Uterus (tissue), 3 donors: ENCODE measurements at regions not wholly inside any gene's neighbourhood (a gene's known extent, or its start where the extent isn't known, plus 50 kb on each side); places are given as distances from the start of the nearest gene placed in this dataset.
A peak's percentile ranks its signal among the peaks of the same experiment; 100 is the strongest.

ENCODE experiments used
- DNase-seq, 2 donors: peaks; one replicate each; pipeline ENCODE4 v3.0.0-alpha.2; 2019 to 2020
- H3K27ac ChIP-seq, 2 donors: fragments of 200-600 bp; sonication (generic); 1 replicate in 1 of 2; 2 replicates in 1 of 2; pipeline ENCODE4 v1.5.1; 2016 to 2018
- H3K27me3 ChIP-seq, 2 donors: fragments of 200-600 bp; sonication (generic); one replicate each; pipeline ENCODE4 v1.5.1; 2018 to 2019; ENCODE audit warnings: control low read depth in 1 of 2
- H3K36me3 ChIP-seq, 2 donors: fragments of 200-600 bp; sonication (generic); one replicate each; pipeline ENCODE4 v1.5.1; 2019; ENCODE audit warnings: control low read depth in 1 of 2
- H3K4me1 ChIP-seq, 2 donors: fragments of 200-600 bp; sonication (generic); one replicate each; pipeline ENCODE4 v1.5.1; 2018 to 2019; ENCODE audit warnings: control low read depth in 1 of 2
- H3K4me3 ChIP-seq, 2 donors: fragments of 200-600 bp; sonication (generic); 1 replicate in 1 of 2; 2 replicates in 1 of 2; pipeline ENCODE4 v1.5.1; 2018 to 2019; ENCODE audit warnings: mild to moderate bottlenecking in 1 of 2
- H3K9me3 ChIP-seq, 2 donors: fragments of 200-600 bp; sonication (generic); one replicate each; pipeline ENCODE4 v1.5.1; 2019; ENCODE audit warnings: control low read depth in 1 of 2
- POLR2A ChIP-seq, 2 donors: fragments of 450-650 bp; IDR thresholded peaks; one replicate each; pipeline ENCODE4 v1.6.1; 2016; ENCODE audit warnings: antibody characterized with exemption in 2 of 2, mild to moderate bottlenecking in 1 of 2, moderate library complexity in 1 of 2
- intact Hi-C: fragments of 100-400 bp; cut with DNase I; formaldehyde crosslinking; loops from one replicate; pipeline ENCODE4 v1.15.1; 2023; ENCODE audit warnings: low total_unique reads
- TF ChIP-seq, protein P1 (sequence below), 4 experiments: fragments of 200-600 bp in 2 of 4; fragments of 450-650 bp in 2 of 4; sonication (generic) in 2 of 4; IDR thresholded peaks; one replicate each; pipeline ENCODE4 v1.5.1; 2016 to 2019; ENCODE audit warnings: antibody characterized with exemption in 4 of 4, mild to moderate bottlenecking in 2 of 4, moderate library complexity in 1 of 4
- donor health status: DM: yes; HTN: yes; CAD: no.

DNA sequence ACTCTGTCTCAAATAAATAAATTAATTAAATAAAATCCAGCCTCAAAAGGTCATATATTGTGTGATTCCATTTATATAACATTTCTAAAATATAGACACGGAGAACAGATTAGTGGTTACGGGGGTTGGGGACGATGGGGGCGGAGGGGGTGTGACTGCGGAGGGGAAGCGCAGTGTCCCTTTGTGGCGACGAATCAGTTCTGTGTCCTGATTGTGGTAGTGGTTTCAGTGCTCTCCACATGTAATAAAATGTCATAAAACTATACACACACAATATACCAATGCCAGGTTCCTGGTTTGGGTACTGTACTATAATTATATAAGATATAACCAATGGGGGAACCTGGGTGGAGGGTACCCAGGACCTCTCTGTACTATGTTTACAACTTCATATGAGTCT, 186.4 kb downstream of the ANAPC1 start:
- no peak for DNase-seq
- no peak overlapping the region for H3K4me3 ChIP-seq
- intact Hi-C loops = no loop called here
- no peak overlapping the region for H3K27ac ChIP-seq
- H3K4me1 ChIP-seq = no peaks in the 10 kb centered on the region
- no peak for TF ChIP-seq POLR2A (IDR thresholded peaks at IDR 0.05)
- TF ChIP-seq, protein P1, sequence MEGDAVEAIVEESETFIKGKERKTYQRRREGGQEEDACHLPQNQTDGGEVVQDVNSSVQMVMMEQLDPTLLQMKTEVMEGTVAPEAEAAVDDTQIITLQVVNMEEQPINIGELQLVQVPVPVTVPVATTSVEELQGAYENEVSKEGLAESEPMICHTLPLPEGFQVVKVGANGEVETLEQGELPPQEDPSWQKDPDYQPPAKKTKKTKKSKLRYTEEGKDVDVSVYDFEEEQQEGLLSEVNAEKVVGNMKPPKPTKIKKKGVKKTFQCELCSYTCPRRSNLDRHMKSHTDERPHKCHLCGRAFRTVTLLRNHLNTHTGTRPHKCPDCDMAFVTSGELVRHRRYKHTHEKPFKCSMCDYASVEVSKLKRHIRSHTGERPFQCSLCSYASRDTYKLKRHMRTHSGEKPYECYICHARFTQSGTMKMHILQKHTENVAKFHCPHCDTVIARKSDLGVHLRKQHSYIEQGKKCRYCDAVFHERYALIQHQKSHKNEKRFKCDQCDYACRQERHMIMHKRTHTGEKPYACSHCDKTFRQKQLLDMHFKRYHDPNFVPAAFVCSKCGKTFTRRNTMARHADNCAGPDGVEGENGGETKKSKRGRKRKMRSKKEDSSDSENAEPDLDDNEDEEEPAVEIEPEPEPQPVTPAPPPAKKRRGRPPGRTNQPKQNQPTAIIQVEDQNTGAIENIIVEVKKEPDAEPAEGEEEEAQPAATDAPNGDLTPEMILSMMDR (IDR thresholded peaks at IDR 0.05) = no peak
- H3K36me3 ChIP-seq = no peaks in the 10 kb centered on the region
- no peaks in the 10 kb centered on the region for H3K27me3 ChIP-seq
- H3K9me3 ChIP-seq = peaks cover 0 to 5% of the 10 kb centered on the region in 2 donors

DNA sequence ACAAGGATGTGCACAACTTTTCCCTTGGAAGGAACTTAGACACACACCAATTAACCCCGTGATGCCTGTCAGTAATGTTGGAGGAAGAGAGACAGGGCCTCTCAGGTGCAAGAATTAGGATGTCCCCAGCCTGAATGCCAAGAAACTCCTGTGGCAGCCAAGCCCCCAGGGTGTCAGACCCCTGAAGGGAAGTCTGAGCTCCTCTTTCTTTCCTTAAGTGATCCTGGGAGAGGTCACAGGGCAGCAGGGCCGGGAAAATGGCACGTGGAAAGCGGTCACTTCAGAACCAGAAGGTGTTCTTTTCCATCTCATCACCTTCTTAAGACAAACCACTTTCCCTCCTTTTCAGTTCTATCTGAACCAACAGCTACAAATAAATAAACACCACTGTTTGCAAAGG, 185.9 kb downstream of the ANAPC1 start:
- no peaks in the 10 kb centered on the region for H3K4me1 ChIP-seq
- DNase-seq = no peak
- TF ChIP-seq, protein P1 (IDR thresholded peaks at IDR 0.05) = no peak
- no peak for TF ChIP-seq POLR2A (IDR thresholded peaks at IDR 0.05)
- no peaks in the 10 kb centered on the region for H3K36me3 ChIP-seq
- no peaks in the 10 kb centered on the region for H3K27me3 ChIP-seq
- no peak overlapping the region for H3K4me3 ChIP-seq
- peaks cover 0 to 5% of the 10 kb centered on the region in 2 donors for H3K9me3 ChIP-seq
- intact Hi-C loops = no loop called here
- no peak overlapping the region for H3K27ac ChIP-seq

DNA sequence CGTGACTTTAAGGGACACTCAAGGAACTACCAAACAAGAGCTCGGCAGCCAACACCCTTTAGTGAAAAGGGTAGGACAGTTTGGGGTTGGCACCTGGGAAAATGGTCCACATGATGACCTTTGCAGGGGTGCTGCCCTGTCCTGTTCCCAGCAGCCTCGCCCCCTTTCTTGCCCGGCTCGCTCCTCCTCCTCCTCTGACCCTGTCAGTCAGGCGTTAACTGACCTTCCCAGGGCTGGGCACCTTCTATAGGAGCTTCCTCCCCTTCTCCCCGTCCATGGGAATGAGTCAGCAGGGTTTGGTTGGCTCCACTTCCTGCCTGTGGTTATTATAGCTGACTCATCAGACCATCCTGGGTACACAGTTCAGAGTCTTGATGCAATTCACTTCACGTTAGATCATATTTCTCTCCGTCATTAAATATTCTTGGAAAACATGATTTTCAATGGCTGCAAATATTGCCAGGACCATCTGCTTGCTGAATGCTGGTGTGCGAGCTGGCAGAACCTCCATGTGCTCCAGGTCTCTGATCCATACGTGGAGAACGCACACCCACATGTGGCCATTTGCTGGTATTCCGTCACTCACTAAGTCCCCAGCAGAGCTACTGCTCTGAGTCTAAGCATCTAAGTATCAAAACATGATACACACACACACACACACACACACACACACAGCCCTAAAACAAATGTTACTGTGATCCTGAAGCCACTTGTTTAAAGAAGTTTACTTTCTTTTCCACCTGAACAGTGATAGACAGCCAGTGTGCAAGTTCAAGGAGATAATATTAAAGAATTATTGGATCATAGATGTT, 185.0 kb downstream of the ANAPC1 start:
- peak in 1 of 2 donors; percentile 29 for DNase-seq
- intact Hi-C loops = no loop called here
- Histone ChIP-seq H3K27ac (no peak overlapping the region), H3K27me3 (no peaks in the 10 kb centered on the region), H3K4me3 (no peak overlapping the region), H3K36me3 (no peaks in the 10 kb centered on the region), H3K9me3 (peaks cover 0 to 2% of the 10 kb centered on the region in 2 donors), H3K4me1 (no peaks in the 10 kb centered on the region)
- TF ChIP-seq, protein P1 (IDR thresholded peaks at IDR 0.05) = no peak
- no peak for TF ChIP-seq POLR2A (IDR thresholded peaks at IDR 0.05)

DNA sequence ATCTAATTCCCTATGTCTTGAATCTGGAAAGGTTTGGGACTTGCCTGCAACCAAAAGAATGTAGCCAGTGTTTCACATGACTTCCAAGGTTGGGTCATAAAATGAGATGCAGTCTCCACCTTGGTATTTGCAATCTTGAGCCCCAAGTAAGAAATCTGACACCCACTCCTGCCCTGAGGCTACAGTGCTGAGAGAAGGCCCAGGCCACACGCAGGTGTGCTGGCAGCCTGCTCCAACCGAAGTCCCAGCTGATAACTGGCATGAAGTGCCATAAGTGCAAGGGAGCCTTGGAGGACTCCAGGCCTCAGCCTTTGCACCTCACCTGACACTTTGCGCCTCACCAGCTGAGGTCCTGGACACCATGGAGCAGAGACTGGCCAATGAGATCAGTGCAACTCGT, 182.7 kb downstream of the ANAPC1 start:
- no peak overlapping the region for H3K4me3 ChIP-seq
- H3K27me3 ChIP-seq = no peaks in the 10 kb centered on the region
- TF ChIP-seq, protein P1 (IDR thresholded peaks at IDR 0.05) = no peak
- no peak for TF ChIP-seq POLR2A (IDR thresholded peaks at IDR 0.05)
- no peaks in the 10 kb centered on the region for H3K4me1 ChIP-seq
- no peak overlapping the region for H3K27ac ChIP-seq
- intact Hi-C loops = no loop called here
- no peaks in the 10 kb centered on the region for H3K36me3 ChIP-seq
- no peaks in the 10 kb centered on the region for H3K9me3 ChIP-seq
- DNase-seq = no peak

DNA sequence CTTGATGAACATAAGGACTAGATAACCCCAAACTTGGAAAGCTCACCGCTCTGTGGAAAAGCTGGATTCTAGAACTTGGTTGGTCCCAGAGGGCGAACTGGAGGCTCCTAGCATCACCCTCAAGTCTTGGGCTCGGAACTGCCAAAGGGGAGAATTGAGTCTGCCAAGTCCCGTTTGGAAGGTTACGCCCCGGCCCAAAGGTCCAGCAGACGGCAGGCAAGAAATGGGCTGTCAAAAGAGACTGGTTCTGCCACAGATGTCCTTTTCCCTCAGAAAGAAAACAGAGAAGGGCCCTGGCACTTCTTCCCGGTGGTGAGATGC, 182.2 kb downstream of the ANAPC1 start:
- Histone ChIP-seq H3K27me3 (no peaks in the 10 kb centered on the region), H3K36me3 (no peaks in the 10 kb centered on the region), H3K27ac (no peak overlapping the region), H3K9me3 (no peaks in the 10 kb centered on the region), H3K4me3 (no peak overlapping the region), H3K4me1 (no peaks in the 10 kb centered on the region)
- intact Hi-C loops = no loop called here
- TF ChIP-seq POLR2A (IDR thresholded peaks at IDR 0.05) = no peak
- TF ChIP-seq, protein P1 (IDR thresholded peaks at IDR 0.05) = no peak
- no peak for DNase-seq
